Fibroblast of pulmonary artery (primary cell): ENCODE measurements at regions not wholly inside any gene's neighbourhood (a gene's known extent, or its start where the extent isn't known, plus 50 kb on each side); places are given as distances from the start of the nearest gene placed in this dataset.

ENCODE experiments used
- DNase-seq: peaks from one replicate; pipeline ENCODE4 v3.0.0-alpha.2; 2010; ENCODE audit warnings: low read depth
- H3K4me3 ChIP-seq: replicated peaks from 2 replicates; pipeline ENCODE4 v1.5.1; 2011; ENCODE audit warnings: low read depth, mild to moderate bottlenecking, control low read depth, low read length, moderate library complexity
- TF ChIP-seq, protein P1 (sequence below): IDR thresholded peaks from 2 replicates; pipeline ENCODE4 v1.5.1; 2011; ENCODE audit warnings: mild to moderate bottlenecking, control low read depth, low read length, inconsistent platforms; ENCODE audit errors: missing control alignments

DNA sequence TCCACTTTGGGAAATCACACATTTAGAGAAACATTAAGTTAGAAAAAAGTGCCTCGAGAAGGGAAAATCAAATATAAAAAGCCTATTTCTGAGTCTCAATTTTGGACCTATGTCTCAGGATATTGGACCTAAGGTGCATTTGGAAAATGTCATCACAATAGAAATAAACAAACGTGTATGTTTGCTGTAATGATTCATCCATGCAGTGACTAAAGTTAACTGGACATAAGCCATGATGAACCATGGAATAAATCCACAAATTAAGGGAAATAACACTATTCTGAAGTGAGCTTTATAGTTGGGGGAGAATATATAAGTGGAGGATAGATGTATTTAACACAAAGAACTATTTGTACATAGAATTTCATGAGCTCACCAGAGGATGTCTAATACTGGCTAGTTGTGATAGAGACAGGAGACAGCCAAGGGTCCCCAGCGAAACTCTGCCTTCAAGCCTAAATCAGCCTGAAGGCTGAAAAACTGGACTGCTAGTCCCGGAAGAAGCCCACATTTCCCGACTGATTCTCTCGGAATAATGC lies 963.3 kb upstream of the SPRY2 start:
- TF ChIP-seq, protein P1, sequence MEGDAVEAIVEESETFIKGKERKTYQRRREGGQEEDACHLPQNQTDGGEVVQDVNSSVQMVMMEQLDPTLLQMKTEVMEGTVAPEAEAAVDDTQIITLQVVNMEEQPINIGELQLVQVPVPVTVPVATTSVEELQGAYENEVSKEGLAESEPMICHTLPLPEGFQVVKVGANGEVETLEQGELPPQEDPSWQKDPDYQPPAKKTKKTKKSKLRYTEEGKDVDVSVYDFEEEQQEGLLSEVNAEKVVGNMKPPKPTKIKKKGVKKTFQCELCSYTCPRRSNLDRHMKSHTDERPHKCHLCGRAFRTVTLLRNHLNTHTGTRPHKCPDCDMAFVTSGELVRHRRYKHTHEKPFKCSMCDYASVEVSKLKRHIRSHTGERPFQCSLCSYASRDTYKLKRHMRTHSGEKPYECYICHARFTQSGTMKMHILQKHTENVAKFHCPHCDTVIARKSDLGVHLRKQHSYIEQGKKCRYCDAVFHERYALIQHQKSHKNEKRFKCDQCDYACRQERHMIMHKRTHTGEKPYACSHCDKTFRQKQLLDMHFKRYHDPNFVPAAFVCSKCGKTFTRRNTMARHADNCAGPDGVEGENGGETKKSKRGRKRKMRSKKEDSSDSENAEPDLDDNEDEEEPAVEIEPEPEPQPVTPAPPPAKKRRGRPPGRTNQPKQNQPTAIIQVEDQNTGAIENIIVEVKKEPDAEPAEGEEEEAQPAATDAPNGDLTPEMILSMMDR: no peak
- no peak for DNase-seq
- no peak overlapping the region for H3K4me3 ChIP-seq

DNA sequence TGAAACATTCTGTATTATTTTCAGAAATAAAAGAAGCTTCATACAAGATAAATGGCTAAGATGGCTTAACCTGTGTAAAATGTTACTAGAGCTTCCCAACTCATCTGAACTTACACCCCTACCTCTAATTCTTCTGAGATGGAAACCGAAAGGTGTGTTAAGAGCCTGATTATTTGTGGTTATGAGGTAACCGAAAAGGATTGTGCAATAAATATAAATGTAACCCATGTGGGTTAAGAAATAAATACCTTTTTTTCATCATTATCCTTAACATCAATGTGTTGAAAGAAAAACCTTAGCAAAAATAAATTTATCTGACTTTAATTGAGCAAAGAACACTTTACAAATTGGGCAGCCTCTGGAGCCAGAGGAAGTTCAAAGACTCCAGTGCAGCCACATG lies 961.8 kb upstream of the SPRY2 start:
- no peak for DNase-seq
- no peak overlapping the region for H3K4me3 ChIP-seq
- TF ChIP-seq, protein P1: no peak

DNA sequence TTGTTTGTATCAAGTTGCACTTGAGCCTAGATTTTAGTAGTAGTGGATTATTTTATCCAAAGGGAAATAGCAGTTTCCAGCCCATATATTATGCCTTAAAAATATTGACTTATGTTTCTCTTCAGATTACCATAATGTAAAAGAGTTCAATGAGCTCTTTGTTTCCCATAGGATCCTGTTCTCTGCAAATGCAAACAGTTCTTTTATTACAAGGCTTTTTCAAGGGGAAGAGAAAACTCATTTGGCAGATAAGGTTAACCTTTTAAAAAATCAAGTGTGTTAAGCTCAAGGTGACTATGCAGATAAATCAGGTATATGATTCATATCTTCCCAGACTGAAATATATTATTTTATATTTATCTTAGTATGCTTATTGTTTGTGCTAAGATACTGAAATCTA lies 961.2 kb upstream of the SPRY2 start:
- no peak overlapping the region for H3K4me3 ChIP-seq
- TF ChIP-seq, protein P1: no peak
- no peak for DNase-seq

DNA sequence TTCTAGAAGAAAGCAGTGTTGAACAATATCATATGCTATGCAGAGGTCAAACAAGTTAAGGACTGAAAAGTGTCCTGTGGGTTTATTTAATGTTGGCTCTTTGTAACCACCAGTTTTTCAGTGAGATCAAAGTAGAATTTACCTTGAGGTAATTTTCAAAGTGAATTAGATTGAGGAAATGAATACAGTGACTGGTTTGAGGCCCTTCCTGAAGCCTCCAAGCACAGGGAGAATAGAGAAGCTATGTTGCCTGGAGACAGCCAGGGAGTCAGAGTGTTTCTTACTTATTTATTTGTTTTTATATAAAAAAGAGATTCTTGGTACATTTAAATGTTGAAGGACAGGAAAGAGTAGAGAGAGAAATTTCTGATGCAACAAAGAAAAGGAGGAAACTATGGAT lies 954.3 kb upstream of the SPRY2 start:
- no peak overlapping the region for H3K4me3 ChIP-seq
- TF ChIP-seq, protein P1: no peak
- no peak for DNase-seq

DNA sequence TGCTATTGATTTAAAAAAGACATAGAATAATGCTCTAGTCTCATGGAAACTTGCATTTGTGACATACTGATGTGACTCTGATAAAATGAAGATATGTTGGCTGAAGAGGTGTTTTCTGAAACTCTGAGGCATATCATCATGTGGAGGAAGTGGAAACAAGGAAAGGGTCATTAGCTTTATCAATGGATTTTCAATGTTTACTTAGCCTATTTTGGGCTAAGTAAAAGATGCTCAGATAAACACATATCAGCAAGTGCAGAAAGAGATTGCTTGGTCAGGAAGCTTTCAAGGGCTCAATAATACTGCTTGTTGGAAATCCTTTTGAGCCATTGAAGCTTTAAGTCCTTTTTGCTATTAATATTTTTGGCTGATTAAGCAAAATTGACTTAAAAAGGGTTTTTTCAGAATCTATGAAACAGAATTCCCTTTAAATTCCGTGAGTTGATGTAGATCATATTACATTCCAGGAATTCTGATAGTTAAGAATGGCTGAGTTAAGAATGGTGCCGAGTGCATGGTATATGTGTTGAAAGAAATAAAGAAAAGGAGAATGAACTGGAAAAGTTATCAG lies 952.8 kb upstream of the SPRY2 start:
- DNase-seq: no peak
- no peak overlapping the region for H3K4me3 ChIP-seq
- TF ChIP-seq, protein P1: no peak

DNA sequence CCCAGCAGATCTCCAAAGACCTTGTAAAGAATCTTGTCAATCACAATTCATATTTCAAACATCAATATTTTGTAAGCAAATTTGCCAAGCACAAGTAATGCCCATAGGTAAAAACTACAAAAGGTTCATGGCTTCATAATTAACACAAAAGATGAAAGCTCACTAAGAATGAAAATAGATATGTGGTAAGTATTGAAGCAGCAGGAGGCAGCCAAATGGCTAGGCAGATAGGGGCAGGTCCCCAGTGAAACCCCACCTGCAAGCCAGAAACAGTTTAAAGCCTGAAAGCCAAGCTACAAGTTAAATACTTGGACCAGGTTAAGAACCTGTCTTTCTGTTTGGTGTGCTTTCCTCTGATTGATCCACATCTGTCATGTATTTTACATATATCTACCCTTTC lies 942.6 kb upstream of the SPRY2 start:
- TF ChIP-seq, protein P1: no peak
- no peak overlapping the region for H3K4me3 ChIP-seq
- no peak for DNase-seq

DNA sequence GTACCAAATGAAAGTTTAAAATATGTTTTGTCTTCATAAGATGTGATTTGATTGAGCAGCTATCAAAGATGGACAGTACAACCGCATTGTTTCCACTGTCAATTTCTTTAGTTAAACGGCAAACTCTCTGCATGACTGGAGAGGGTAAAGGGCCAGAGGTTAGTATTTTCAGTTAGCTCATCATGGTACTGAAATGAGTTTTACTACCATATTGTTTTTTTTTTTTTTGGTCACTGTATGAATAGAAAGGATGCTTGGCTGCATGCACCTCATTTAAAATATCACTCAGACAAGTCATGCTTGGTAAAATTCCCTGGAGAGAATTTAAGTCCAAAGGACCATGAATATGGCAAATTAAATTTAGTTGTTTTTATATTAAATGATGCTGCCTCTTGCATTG lies 942.1 kb upstream of the SPRY2 start:
- TF ChIP-seq, protein P1: no peak
- DNase-seq: no peak
- no peak overlapping the region for H3K4me3 ChIP-seq
